ENCODE measurements at regions not wholly inside any gene's neighbourhood (a gene's known extent, or its start where the extent isn't known, plus 50 kb on each side); places are given as distances from the start of the nearest gene placed in this dataset.

- no peak overlapping the region for H3K27ac ChIP-seq
These were observed 198.3 kb downstream of the AUH start for GRCh38 chr9:91163444-91163772.

GRCh38 chr9:91163773-91164471 is 197.8 kb downstream of the AUH start:
- no peak for TF ChIP-seq POLR2AphosphoS5 (IDR thresholded peaks at IDR 0.05; ENCODE audit: borderline replicate concordance, low read depth, low read length)
- TF ChIP-seq FOXP2 (optimal IDR thresholded peaks at IDR 0.05; ENCODE audit: control extremely low read depth, extremely low read length, insufficient read depth) = no peak
- no peak for TF ChIP-seq EZH2 (IDR thresholded peaks at IDR 0.05)
- no peak overlapping the region for H3K4me3 ChIP-seq
- no peak overlapping the region for H3K9ac ChIP-seq (ENCODE audit: insufficient read length)
- no peaks in the 10 kb centered on the region for H3K36me3 ChIP-seq (ENCODE audit: insufficient read depth, low read length)
- H3K9me3 ChIP-seq (ENCODE audit: low read depth, low read length) = no peaks in the 10 kb centered on the region
- no peak for DNase-seq (ENCODE audit: low read depth, low spot score)
- no peak overlapping the region for H3K27ac ChIP-seq

More at GRCh38 chr9:91163444-91163772, 198.3 kb downstream of the AUH start:
- DNase-seq (ENCODE audit: low read depth, low spot score) = no peak
- TF ChIP-seq EZH2 (IDR thresholded peaks at IDR 0.05) = no peak
- TF ChIP-seq POLR2AphosphoS5 (IDR thresholded peaks at IDR 0.05; ENCODE audit: borderline replicate concordance, low read depth, low read length) = no peak
- no peaks in the 10 kb centered on the region for H3K9me3 ChIP-seq (ENCODE audit: low read depth, low read length)
- H3K4me3 ChIP-seq = no peak overlapping the region
- no peak overlapping the region for H3K9ac ChIP-seq (ENCODE audit: insufficient read length)
- H3K36me3 ChIP-seq (ENCODE audit: insufficient read depth, low read length) = no peaks in the 10 kb centered on the region
